ENCODE measurements at regions not wholly inside any gene's neighbourhood (a gene's known extent, or its start where the extent isn't known, plus 50 kb on each side); places are given as distances from the start of the nearest gene placed in this dataset.
"Not testable (repeated sequence)": the region's sequence is repeated elsewhere in the genome, so short reads cannot be mapped to it uniquely, and the experiment has no call there.

DNA sequence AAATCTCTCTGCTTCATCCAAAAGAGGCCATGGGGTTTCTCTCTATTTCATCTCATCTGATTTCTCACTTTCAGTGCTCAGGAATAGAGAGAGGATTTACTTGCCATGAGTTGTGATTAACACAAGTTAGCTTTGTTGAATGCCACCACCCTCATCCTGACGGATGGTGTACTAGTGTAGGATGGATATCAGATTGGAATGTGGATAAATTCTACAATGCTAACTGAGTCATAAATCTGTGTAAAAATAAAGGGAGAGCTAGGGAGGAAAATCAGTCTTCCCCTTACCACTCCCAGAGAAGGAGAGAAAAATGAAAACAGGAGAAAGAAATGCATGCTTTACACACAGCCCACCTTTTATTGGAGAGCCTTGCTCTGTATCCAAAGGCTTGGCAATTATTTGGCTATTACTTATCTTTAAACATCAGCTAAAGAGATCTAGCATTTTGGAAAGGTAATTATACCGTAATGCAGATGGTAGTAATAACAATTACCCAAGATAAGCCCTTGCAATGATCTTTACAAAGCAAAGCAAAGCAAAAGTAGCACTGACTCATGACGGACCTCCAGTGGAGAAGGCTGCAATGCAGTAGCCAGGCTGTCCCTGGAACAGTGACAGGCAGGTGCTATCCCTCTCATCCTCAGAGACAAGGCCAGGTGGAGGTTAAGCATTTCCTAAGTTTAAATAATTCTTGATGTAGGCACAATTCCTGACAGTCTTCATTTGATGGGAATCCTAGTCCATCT is 306.3 kb upstream of the PPARGC1A start:
- no peak for DNase-seq

DNA sequence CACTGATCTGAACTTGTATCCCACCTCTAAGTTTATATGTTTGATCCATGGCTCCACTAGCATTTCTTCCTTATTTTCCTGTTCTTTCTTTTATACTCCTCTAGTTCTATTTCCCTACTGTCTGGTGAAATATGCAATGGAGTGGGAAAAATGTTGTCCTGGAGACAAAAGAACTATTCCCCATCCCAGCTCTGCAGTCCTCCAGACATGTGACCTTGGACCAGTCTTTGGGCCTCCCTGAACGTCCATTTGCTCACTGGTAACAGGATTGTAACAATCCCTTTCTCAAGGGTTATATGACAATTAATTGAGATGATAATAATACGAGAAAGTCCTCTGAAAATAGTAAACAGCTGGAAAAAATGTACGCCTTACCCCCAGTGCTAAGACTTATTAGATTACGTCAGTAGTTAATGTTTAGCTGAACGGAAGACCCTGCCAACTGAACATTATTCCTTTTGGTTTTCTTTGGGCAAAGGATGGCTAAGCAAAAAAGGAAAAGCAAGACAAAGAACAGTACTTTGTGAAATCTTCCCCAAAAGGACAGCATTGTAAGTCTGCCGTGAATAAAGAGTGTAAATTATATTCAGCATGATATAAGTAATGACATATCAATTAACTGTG is 302.3 kb upstream of the PPARGC1A start:
- DNase-seq = no peak

DNA sequence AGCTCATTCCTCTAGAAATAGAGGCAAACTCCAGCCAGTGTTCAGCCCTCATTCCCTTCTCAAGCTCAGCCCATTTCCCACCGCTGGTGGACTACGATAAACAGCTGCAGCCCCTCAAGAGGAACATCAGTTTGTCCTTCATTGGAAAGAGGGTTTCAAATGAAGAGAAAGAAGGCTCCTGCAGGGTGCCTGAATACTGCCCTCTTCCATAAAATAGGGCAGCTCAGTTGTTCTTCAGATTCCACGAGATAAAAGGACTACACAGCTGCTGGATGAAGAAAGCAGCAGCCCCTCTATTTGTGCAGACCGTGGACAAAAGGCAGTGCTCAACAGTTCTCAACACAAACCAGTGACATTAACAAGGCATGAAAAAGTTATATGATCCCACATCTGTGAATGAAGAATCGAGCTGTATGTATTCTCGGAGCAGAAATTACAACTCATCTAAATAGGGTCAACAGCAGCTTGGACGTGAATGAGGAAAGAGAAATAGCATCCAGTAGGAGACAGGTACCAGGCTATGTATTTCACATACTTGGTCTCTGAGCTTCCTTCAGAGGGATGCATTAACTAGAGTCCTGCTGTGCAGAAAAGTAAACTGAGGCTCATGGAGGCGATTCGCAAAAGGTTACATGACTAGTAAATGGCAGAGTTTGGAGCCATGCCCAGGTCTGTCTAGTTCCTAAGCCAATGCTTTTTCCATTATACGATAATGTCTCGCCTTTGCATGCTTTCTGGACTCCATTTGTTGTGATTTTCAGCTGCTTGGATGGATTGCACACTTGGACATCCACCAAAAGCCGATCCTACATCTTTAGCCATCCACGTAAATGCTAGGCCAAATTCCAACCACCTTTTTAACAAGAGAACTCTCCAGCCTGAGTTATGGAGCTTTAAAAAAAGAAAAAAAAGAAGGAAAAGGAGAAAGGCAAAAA is 301.2 kb upstream of the PPARGC1A start:
- DNase-seq = no peak

DNA sequence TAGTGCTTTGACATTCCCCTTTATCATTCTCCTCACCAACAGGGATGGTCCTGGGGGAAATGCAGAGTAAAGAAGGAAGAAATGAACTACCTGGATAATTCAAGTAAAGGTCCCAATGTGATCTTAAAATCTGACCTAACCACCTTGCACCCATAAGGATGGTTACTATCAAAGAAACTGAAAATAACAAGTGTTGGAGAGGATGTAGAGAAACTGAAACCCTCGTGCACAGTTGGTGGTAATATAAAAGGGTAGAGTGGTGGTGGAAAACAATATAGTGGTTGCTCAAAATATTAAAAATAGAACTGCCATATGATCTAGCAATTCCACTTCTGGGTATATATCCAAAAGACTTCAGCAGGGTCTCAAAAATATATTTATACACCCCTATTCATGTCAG is 298.6 kb upstream of the PPARGC1A start:
- no peak for DNase-seq

DNA sequence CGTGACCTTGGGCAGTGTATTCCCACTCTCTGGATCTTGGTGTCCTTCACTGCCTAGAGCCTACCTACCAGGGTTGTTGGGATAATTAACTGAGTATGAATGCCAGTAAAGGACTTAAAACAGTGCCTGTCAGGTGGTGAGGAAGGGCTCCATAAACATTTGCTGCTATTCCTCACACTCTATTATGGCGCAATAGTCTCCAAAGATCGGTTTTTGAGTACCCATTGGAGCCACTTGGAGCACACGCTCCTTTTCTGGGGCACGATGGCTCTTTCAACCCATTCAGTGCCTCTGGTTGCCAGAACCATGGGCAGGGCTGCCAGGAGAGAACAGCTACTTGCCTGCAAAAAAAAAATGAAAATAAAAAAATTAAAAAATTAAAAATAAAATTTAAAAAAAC is 296.6 kb upstream of the PPARGC1A start:
- no peak for DNase-seq

DNA sequence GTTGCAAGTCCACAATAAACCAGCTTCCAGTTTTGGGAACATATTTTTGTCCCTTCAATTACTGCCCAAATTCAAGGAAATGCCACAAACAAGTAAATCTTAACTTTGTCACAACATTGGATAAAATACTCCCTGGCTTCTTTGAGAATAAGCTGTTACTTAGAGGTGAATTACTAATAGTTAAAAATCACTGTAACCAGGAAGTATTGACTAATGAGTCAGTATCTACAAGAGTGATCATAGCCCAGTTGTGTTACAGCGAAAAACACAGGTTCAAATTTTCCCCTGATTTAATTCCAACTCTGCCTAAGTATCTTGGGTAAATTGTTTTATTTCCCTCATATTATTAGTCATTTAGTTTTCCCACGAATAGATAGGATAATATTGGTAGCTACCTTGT is 291.2 kb upstream of the PPARGC1A start:
- DNase-seq = no peak

DNA sequence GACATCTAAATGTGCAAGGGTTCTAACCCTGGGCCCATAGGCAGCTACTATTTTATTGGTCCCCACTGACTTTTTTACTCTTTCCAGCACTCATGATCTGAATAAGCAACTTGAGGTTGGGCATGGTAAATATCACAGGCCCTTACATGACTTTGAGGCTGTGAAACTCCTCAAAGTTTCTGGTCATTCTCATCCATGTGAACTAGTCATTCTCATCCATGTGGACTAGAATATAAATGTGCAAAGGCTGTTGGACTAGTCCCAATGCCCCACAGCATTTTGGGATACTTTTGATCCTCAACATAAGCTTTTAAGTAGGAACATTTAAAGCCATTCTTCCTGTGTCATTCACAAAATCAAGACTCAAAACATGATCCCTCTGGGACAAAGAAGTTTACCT is 290.7 kb upstream of the PPARGC1A start:
- DNase-seq = no peak

DNA sequence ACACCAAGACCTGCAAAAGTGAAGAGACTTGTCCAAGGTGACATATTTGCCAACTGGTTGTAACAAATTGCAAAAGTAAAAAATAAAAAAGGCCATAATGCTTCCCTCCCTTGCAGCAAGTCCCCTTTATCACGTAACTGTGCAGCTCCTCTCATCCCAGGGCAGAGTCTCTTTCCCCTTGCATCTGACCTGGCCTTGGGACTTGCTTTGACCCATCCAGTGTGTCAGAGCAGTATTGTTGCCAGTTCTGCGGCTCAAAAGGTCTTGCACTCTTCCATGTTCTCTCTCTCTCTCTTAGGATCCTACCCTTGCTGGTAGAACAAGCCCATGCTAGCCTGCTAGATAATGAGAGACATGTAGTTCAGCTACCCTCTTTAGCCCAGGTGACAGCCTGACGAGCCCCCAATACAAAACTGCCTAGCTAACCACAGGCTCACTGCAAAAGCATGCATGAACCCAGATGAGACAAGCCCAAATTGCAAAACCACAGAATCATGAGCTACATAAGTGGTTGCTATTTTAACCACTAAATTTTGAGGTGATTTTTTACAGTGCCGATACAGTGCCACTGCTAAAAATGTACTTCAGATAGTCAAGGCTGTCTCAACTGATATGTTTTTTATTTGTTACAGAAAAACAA is 289.5 kb upstream of the PPARGC1A start:
- no peak for DNase-seq

DNA sequence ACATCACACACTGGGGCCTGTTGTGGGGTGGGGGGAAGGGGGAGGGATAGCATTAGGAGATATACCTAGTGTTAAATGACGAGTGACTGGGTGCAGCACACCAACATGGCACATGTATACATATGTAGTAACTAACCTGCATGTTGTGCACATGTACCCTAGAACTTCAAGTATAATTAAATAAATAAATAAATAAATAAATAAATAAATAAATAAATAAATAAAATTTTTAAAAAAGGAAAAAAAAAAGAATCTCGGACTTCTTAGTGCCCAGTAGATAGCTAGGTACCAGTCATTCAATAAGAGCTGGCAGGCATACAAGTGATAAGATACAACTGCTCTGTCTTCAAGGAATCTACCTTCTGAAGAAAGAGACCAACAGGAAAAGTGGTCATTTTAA is 287.6 kb upstream of the PPARGC1A start:
- not testable (repeated sequence) for DNase-seq

DNA sequence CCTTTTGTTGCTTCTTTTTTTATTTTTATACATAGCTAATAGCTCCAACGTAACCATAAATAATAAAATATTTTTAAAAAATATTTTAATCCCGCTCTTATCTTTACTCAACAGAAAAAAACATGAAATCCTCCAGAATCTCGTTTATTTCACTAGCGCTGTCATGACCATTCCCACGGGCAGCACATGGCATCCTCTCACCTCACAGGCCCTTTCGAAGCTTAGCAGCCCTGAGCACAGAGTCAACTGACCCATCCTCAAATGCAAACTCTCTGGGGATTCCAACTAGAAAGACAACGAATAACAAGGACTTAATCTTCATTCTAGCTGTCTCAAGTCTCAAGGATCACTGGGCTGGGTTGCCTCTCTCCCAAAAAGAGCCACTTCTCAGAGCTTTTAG is 285.9 kb upstream of the PPARGC1A start:
- no peak for DNase-seq

DNA sequence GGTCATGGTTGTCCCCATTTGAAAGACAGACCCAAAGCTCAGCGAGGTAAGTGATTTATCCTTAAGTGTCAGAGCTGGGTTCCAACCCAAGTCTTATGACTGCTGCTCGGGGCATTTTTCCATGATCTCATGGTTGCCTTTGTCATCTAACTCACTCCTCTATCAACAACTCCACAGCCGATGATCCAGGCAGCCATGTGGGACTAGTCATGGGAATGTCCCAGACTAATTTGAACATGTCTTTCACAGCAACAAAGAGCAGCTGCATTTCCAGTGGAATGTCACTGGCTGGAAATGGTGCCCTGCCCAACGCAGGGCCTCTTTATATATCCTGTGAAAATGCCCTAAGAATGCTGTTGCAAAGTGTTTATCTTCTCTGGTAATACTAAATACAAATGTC is 284.8 kb upstream of the PPARGC1A start:
- no peak for DNase-seq

DNA sequence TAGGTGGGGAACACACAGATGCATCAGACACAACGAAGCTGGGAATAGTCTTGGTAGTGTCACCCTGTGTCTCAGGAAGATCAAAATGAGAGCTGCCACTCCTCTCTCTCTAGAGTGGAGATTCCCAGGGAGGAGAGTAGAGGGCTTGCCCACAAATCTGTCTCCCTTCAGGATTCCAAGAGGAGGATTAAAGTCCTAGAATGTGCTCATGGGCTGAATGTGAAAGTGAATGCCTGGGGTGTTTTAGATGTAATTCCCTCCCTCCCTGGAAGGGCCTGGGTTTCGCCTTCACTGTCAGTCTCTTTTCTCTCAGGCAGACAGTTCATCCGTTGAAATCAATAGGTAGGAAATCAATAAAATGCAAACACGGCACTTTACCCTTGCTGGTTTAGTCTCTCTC is 282.6 kb upstream of the PPARGC1A start:
- no peak for DNase-seq

DNA sequence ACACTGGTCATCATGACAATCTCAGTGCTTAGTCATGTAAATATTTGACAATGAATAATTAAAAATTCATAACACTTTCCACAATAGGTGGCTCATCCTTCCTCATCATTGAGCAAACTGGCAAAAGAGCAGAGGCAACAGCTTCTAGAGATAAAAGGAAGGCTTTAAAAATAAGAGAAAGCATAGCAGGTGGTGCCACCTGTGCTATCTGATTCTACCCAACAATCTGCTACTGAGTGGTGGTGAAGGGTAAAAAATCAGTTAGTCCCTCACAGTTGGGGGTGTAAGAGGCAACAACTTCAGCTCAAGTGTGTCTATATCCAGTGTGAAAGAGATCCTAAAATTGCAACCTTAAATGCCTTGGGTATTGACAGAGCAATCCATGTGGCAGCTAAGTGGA is 280.1 kb upstream of the PPARGC1A start:
- no peak for DNase-seq

DNA sequence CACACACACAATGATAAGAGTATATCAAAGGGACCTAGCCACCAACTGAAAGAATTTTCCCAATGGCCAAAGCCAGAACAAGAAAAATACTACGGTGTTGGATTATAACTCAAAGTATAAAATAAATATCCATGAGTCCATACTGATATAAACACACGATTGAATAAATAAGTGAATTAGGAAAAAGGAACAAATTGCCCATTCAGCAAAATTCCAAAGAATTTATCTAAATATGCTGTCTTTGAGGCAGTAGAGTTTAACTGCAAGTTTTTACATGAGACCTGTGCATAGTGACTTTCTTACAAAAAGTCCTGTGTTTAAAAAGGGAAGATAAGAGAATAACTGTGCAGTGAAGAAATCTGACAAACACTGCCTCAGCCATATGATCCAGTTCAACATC is 278.8 kb upstream of the PPARGC1A start:
- DNase-seq = no peak

DNA sequence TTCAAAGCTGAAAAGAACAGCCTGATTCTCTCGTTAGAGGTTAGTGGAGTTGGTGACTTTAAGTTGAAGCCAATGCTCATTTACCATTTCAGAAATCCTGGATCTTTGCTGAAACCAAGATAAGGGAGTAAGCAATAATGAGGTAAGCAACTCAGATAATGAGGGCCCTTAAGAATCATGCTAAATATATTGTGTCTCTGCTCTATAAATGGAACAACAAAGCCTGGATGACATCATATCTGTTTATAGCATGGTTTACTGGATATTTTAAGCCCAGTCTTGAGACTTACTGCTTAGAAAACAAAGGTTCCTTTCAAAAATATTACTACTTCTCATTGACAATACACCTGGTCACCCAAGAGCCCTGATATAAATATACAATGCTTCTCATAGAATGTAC is 276.7 kb upstream of the PPARGC1A start:
- no peak for DNase-seq

DNA sequence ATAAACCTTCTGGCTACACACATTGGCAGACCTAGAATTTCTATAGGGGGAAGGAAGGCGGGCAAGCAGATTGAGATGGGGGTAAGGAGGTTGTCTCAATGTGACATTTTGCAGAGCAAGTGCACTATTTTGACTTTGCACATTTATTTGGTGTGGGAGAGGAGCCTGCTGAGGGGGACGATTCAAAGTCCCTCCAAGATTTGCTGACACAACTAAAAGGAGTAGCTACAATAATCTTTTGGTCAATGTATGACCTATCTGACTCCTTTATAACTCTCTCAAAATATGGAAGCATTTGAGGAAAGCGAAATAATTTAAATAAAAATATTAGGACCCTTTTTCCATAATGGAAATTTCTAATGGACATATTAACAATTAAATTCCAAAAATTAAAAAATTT is 274.9 kb upstream of the PPARGC1A start:
- no peak for DNase-seq

DNA sequence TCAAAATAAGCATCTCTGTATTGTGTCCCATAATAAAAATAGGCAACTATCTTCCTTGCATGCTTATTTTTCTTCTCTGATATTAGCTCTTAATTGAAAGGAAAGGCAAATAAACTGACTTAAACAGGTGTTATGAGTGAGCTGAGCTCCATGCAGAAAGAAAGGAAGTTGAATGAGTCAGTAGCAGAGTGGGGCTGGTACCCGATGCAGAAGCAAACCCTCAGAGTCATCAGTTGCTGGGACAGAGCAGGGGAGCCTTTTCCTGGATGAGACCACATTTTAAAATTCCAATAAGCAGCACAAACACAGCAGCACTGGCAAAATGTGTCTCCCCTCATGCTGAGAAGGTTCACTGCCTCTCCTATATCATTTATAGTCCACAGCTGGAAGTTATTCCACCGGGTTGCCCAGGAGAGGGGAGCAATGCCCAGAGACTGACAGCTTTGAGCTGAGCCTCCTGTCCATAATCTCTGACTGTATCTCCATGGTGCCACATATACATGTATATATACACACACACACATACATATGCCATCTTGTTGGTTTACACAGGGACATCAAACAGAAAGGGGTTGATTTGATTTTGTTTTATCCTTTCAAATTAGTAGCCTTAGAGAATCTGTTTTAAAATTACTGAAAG is 274.3 kb upstream of the PPARGC1A start:
- DNase-seq = peak; percentile 18

DNA sequence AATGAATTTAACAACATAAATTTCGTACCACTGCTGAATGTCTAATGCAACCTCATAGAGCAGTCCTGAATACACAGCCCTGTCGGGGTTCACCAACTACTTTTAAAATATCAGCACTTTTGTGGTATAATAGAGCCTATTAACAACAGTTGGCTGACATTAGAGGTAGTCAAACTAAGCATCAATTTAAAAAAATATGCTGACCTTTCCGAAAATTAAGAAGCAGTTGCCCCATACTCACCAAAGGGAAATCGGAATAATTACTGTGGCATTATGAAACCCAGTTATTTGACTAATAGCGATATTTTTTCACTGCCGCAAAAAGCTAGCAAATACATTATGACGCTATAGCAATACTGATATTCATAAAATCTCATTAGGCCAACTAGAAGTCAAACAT is 273.5 kb upstream of the PPARGC1A start:
- DNase-seq = no peak

DNA sequence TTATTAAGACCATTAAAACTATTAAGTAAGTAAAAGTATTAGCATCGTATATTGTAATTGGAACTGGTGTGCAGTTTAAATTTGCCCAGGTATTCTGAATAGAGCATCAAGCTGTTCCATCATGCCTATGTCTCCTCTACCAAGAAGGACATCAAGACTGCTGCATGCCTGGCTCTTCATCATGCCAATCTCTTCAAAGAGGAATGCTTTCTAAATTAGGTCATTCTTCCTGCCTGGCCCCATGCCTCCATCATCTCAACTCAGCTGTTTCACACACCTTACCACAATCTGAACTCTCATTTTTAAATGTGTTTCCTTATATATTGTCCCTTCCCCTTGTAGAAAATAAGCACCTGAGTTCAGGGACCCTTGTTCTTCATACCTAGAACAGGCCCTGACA is 270.5 kb upstream of the PPARGC1A start:
- DNase-seq = no peak

DNA sequence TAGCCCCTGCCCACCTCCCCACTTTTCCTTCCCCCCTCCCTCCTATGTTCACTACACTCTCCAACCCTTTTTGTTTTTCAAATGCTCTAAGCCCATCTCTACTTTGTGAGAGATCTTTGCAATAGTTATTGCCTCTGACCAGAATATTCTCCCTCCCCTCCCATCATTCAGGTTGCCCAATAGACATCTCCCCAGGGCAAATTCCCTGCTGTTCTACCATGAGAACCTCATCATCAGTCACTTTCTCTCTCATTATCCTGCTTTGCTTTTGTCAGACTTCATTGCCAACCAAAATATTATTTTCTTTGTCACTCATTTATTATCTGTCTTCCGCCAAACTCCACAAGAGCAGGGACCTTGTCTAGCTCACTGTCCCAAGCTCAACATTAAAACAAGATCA is 268.2 kb upstream of the PPARGC1A start:
- no peak for DNase-seq

DNA sequence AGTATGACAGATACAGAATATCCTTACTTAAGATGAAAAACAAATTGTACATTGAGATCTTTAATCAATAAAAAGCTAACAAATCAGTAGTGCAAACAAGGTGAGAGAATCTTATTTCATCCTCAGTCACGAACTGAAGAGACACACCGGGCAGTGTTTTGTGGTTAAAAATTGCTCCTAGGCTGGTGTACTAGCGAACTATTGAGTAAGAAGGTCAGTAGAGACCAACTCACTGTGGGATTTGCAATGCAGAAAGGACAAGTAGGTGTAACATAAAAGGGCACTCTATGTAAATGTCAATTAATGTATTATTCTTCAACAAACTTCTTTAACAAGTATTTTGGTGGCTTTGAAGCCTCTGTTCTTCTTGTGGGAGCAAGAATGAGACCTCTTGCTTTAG is 260.2 kb upstream of the PPARGC1A start:
- no peak for DNase-seq

DNA sequence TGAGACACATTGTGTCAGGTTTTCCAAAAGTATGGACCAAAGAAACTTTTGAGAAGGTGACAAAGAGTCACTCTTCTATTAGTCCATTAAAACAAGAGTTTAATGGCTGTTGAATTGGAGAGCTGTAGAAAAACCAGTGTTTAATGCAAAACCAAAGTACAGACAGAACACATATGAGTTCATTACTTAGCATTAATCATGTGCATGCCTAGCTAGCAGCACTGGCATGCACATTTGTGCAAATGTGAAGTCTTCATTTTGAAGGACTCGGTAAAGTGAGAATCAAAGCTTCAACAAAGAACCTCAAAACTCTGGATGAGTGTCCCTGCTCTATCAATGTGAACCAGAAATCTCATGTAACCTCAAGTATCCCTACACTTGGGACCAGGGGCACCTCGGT is 256.3 kb upstream of the PPARGC1A start:
- DNase-seq = no peak

DNA sequence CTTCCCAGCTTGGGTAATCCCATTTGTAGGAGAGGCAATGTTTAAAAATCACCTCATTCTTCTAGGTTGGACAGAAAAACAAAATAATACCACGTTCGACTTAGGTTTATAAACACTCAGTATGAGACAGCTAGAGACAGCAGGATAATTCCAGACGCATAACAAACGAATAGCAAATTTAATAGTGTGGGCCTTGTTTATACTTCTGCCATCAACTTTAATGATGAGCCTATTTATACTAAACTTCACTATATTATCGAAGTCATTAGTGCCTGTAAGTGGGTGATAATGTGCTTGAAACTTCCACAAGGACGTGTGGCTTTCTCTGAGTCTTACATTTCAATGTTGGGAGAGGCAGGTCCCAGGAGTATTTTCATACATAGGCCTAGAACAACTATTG is 255.7 kb upstream of the PPARGC1A start:
- DNase-seq = no peak
